Activated CD4-positive, alpha-beta T cell treated with anti-CD3 and anti-CD28 coated beads for 36 hours (primary cell): ENCODE measurements at regions not wholly inside any gene's neighbourhood (a gene's known extent, or its start where the extent isn't known, plus 50 kb on each side); places are given as distances from the start of the nearest gene placed in this dataset.
"Not testable (repeated sequence)": the region's sequence is repeated elsewhere in the genome, so short reads cannot be mapped to it uniquely, and the experiment has no call there.

Source experiments
- ATAC-seq: fragments of 200-7000 bp; cut with Tn5 transposase; one replicate; pipeline ENCODE4 v1.10.0; 2021; ENCODE audit warnings: mild to moderate bottlenecking, moderate library complexity
- CTCF ChIA-PET: fragments of 350-600 bp; sonication (Branson Sonifier 250); formaldehyde crosslinking; loops from one replicate; lab custom pipeline; 2021; ENCODE audit warnings: antibody characterized with exemption; lab: Charles Lee
- POLR2A ChIA-PET: fragments of 350-600 bp; sonication (Branson Sonifier 250); formaldehyde crosslinking; loops from one replicate; lab custom pipeline; 2021; ENCODE audit warnings: antibody characterized with exemption, inconsistent platforms; lab: Charles Lee
- DNase-seq: peaks from one replicate; pipeline ENCODE4 v3.0.0-alpha.2; 2020
- H3K27ac Mint-ChIP-seq: one replicate; pipeline ENCODE4 v1.8.0; 2021; ENCODE audit warnings: mixed read lengths
- H3K27me3 Mint-ChIP-seq: one replicate; pipeline ENCODE4 v1.8.0; 2021; ENCODE audit warnings: mixed read lengths
- H3K36me3 Mint-ChIP-seq: one replicate; pipeline ENCODE4 v1.8.0; 2021; ENCODE audit warnings: low read depth, mixed read lengths
- H3K4me1 Mint-ChIP-seq: one replicate; pipeline ENCODE4 v1.8.0; 2021; ENCODE audit warnings: mixed read lengths
- H3K4me3 Mint-ChIP-seq: one replicate; pipeline ENCODE4 v1.8.0; 2021; ENCODE audit warnings: mild to moderate bottlenecking, moderate library complexity, mixed read lengths
- H3K9me3 Mint-ChIP-seq: one replicate; pipeline ENCODE4 v1.8.0; 2021; ENCODE audit warnings: low read depth, mixed read lengths
- intact Hi-C, 2 experiments: fragments of 100-400 bp; cut with DNase I in 1 of 2; cut with micrococcal nuclease in 1 of 2; formaldehyde crosslinking; loops; one replicate each; pipeline versions ENCODE4 v1.14.2 to v1.15.1; 2022 to 2024; cut with DNase I, micrococcal nuclease

- Mint-ChIP-seq H3K4me1 (no peaks in the 10 kb centered on the region), H3K27me3 (no peaks in the 10 kb centered on the region), H3K9me3 (peaks cover 2% of the 10 kb centered on the region), H3K4me3 (no peak overlapping the region), H3K27ac (no peak overlapping the region), H3K36me3 (peaks cover 24% of the 10 kb centered on the region)
- no peak for DNase-seq
- intact Hi-C loops, result no loop called here
- CTCF ChIA-PET, result no interaction called here
- no peak for ATAC-seq
- POLR2A ChIA-PET, result no interaction called here
These were observed 64.0 kb downstream of the GPRASP3 start for GRCh38 chrX:102784550-102784949.

- CTCF ChIA-PET, result no interaction called here
- ATAC-seq (no peak), DNase-seq (no peak)
These were observed 66.7 kb downstream of the GPRASP3 start for GRCh38 chrX:102787283-102787682.

GRCh38 chrX:102808336-102808735, 87.8 kb downstream of the GPRASP3 start:
- intact Hi-C loops, result no loop called here
- H3K27me3 Mint-ChIP-seq, result no peaks in the 10 kb centered on the region

More at GRCh38 chrX:102787283-102787682, 66.7 kb downstream of the GPRASP3 start:
- H3K4me1 Mint-ChIP-seq, result no peaks in the 10 kb centered on the region
- no peaks in the 10 kb centered on the region for H3K27me3 Mint-ChIP-seq
- intact Hi-C loops, result no loop called here
- peaks cover 30% of the 10 kb centered on the region for H3K36me3 Mint-ChIP-seq
- POLR2A ChIA-PET, result no interaction called here
- H3K4me3 Mint-ChIP-seq, result no peak overlapping the region
- H3K27ac Mint-ChIP-seq, result no peak overlapping the region
- peaks cover 2% of the 10 kb centered on the region for H3K9me3 Mint-ChIP-seq

GRCh38 chrX:102818269-102818668, 97.7 kb downstream of the GPRASP3 start:
- CTCF ChIA-PET, POLR2A ChIA-PET, intact Hi-C loops, DNase-seq, H3K4me3 Mint-ChIP-seq, H3K4me1 Mint-ChIP-seq, H3K27me3 Mint-ChIP-seq, ATAC-seq, H3K27ac Mint-ChIP-seq, H3K9me3 Mint-ChIP-seq: not testable (repeated sequence)
- H3K36me3 Mint-ChIP-seq, result peaks cover 28% of the 10 kb centered on the region

More at GRCh38 chrX:102808336-102808735, 87.8 kb downstream of the GPRASP3 start:
- no peaks in the 10 kb centered on the region for H3K9me3 Mint-ChIP-seq
- POLR2A ChIA-PET, result no interaction called here
- DNase-seq, result no peak
- H3K4me3 Mint-ChIP-seq, result no peak overlapping the region
- CTCF ChIA-PET, result no interaction called here
- ATAC-seq, result no peak
- no peaks in the 10 kb centered on the region for H3K4me1 Mint-ChIP-seq
- peaks cover 2% of the 10 kb centered on the region for H3K36me3 Mint-ChIP-seq
- H3K27ac Mint-ChIP-seq, result no peak overlapping the region

- Mint-ChIP-seq H3K36me3 (peaks cover 2% of the 10 kb centered on the region), H3K27me3 (no peaks in the 10 kb centered on the region), H3K4me3 (no peak overlapping the region), H3K4me1 (no peaks in the 10 kb centered on the region), H3K27ac (no peak overlapping the region), H3K9me3 (no peaks in the 10 kb centered on the region)
- no peak for ATAC-seq
- no peak for DNase-seq
- CTCF ChIA-PET, result no interaction called here
- POLR2A ChIA-PET, result no interaction called here
- intact Hi-C loops, result no loop called here
These were observed 104.4 kb upstream of the RAB40AL start for GRCh38 chrX:102832661-102833060.

- DNase-seq, result no peak
- H3K4me3 Mint-ChIP-seq, result no peak overlapping the region
- H3K27me3 Mint-ChIP-seq, result no peaks in the 10 kb centered on the region
- peaks cover 2% of the 10 kb centered on the region for H3K36me3 Mint-ChIP-seq
- no peak overlapping the region for H3K27ac Mint-ChIP-seq
- ChIA-PET CTCF (no interaction called here), POLR2A (no interaction called here)
- ATAC-seq, result no peak
- H3K4me1 Mint-ChIP-seq, result no peaks in the 10 kb centered on the region
- intact Hi-C loops, result no loop called here
- no peaks in the 10 kb centered on the region for H3K9me3 Mint-ChIP-seq
These were observed 103.9 kb upstream of the RAB40AL start for GRCh38 chrX:102833136-102833535.

GRCh38 chrX:102835504-102836146, 101.4 kb upstream of the RAB40AL start:
- ATAC-seq (no peak), DNase-seq (peak; percentile 9)
- Mint-ChIP-seq H3K27ac (no peak overlapping the region), H3K4me1 (no peaks in the 10 kb centered on the region), H3K36me3 (no peaks in the 10 kb centered on the region), H3K4me3 (no peak overlapping the region), H3K27me3 (no peaks in the 10 kb centered on the region), H3K9me3 (no peaks in the 10 kb centered on the region)
- intact Hi-C loops, result no loop called here
- ChIA-PET CTCF (interaction anchor here (1.1 kb wide), 1 partner anchor 497 kb away, joined by 4 read pairs; no protein-coding TSS in a partner anchor), POLR2A (no interaction called here)

- DNase-seq, result no peak
- ATAC-seq, result no peak
- H3K27ac Mint-ChIP-seq, result no peak overlapping the region
- ChIA-PET CTCF (interaction anchor here (1.6 kb wide), 1 partner anchor 25 kb away, joined by 4 read pairs; no protein-coding TSS in a partner anchor), POLR2A (no interaction called here)
- H3K36me3 Mint-ChIP-seq, result no peaks in the 10 kb centered on the region
- H3K9me3 Mint-ChIP-seq, result no peaks in the 10 kb centered on the region
- H3K27me3 Mint-ChIP-seq, result no peaks in the 10 kb centered on the region
- intact Hi-C loops, result no loop called here
- H3K4me3 Mint-ChIP-seq, result no peak overlapping the region
- H3K4me1 Mint-ChIP-seq, result no peaks in the 10 kb centered on the region
These were observed 99.2 kb upstream of the RAB40AL start for GRCh38 chrX:102837847-102838246.

GRCh38 chrX:102840871-102841705, 96.0 kb upstream of the RAB40AL start:
- H3K27ac Mint-ChIP-seq, result no peak overlapping the region
- DNase-seq (no peak), ATAC-seq (no peak)
- no peaks in the 10 kb centered on the region for H3K4me1 Mint-ChIP-seq
- no peak overlapping the region for H3K4me3 Mint-ChIP-seq
- no peaks in the 10 kb centered on the region for H3K9me3 Mint-ChIP-seq
- POLR2A ChIA-PET, result no interaction called here
- no peaks in the 10 kb centered on the region for H3K27me3 Mint-ChIP-seq
- H3K36me3 Mint-ChIP-seq, result no peaks in the 10 kb centered on the region
- CTCF ChIA-PET, result no interaction called here
- intact Hi-C loops, result no loop called here

- Mint-ChIP-seq H3K4me3 (no peak overlapping the region), H3K27ac (no peak overlapping the region), H3K9me3 (no peaks in the 10 kb centered on the region), H3K27me3 (no peaks in the 10 kb centered on the region), H3K4me1 (peaks cover 3% of the 10 kb centered on the region), H3K36me3 (no peaks in the 10 kb centered on the region)
- ChIA-PET CTCF (no interaction called here), POLR2A (no interaction called here)
- ATAC-seq (no peak), DNase-seq (no peak)
- intact Hi-C loops, result no loop called here
These were observed 95.4 kb upstream of the RAB40AL start for GRCh38 chrX:102841706-102842003.

GRCh38 chrX:102845020-102845419, 92.1 kb upstream of the RAB40AL start:
- Mint-ChIP-seq H3K4me1 (peaks cover 3% of the 10 kb centered on the region), H3K27me3 (no peaks in the 10 kb centered on the region), H3K9me3 (no peaks in the 10 kb centered on the region), H3K27ac (no peak overlapping the region), H3K4me3 (no peak overlapping the region), H3K36me3 (peaks cover 2% of the 10 kb centered on the region)
- ChIA-PET CTCF (no interaction called here), POLR2A (no interaction called here)
- intact Hi-C loops, result no loop called here
- no peak for DNase-seq
- no peak for ATAC-seq

GRCh38 chrX:102846544-102847236, 90.4 kb upstream of the RAB40AL start:
- DNase-seq, result no peak
- intact Hi-C loops, result no loop called here
- H3K27ac Mint-ChIP-seq, result no peak overlapping the region
- no peaks in the 10 kb centered on the region for H3K27me3 Mint-ChIP-seq
- ATAC-seq, result peak; percentile 26
- no peaks in the 10 kb centered on the region for H3K9me3 Mint-ChIP-seq
- H3K36me3 Mint-ChIP-seq, result peaks cover 2% of the 10 kb centered on the region
- H3K4me3 Mint-ChIP-seq, result no peak overlapping the region
- POLR2A ChIA-PET, result no interaction called here
- peaks cover 3% of the 10 kb centered on the region for H3K4me1 Mint-ChIP-seq
- CTCF ChIA-PET, result no interaction called here
